Testis (tissue), 2 donors: ENCODE measurements at regions not wholly inside any gene's neighbourhood (a gene's known extent, or its start where the extent isn't known, plus 50 kb on each side); places are given as distances from the start of the nearest gene placed in this dataset.

Experiments
- DNase-seq: peaks from one replicate; pipeline ENCODE4 v3.0.0-alpha.2; 2019
- H3K27ac ChIP-seq, 2 donors: fragments of 200-600 bp; sonication (generic); one replicate each; pipeline ENCODE4 v1.5.1; 2019
- H3K27me3 ChIP-seq: fragments of 200-600 bp; sonication (generic); one replicate; pipeline ENCODE4 v1.5.1; 2019
- H3K36me3 ChIP-seq: fragments of 200-600 bp; sonication (generic); one replicate; pipeline ENCODE4 v1.5.1; 2017; ENCODE audit warnings: low read depth; ENCODE audit errors: missing control alignments
- H3K4me1 ChIP-seq: fragments of 200-600 bp; sonication (generic); one replicate; pipeline ENCODE4 v1.5.1; 2019
- H3K4me3 ChIP-seq, 2 donors: fragments of 200-600 bp; sonication (generic); one replicate each; pipeline ENCODE4 v1.5.1; 2017 to 2019
- H3K9me3 ChIP-seq: fragments of 200-600 bp; sonication (generic); one replicate; pipeline ENCODE4 v1.5.1; 2017
- POLR2A ChIP-seq: fragments of 450-650 bp; IDR thresholded peaks from one replicate; pipeline ENCODE4 v1.6.1; 2017; ENCODE audit warnings: antibody characterized with exemption, mild to moderate bottlenecking, moderate library complexity
- WGBS, 2 donors: methylation state at CpG; one replicate each; pipeline ENCODE4 v1.1.5; 2018; 5-methylcytosine and 5-hydroxymethylcytosine counted together
- intact Hi-C: fragments of 100-400 bp; cut with DNase I; formaldehyde crosslinking; loops from one replicate; pipeline ENCODE4 v1.15.1; 2023; ENCODE audit warnings: low total_unique reads
- TF ChIP-seq, protein P1 (sequence below), 3 experiments: fragments of 450-650 bp in 2 of 3; fragments of 200-600 bp in 1 of 3; sonication (generic) in 1 of 3; IDR thresholded peaks; one replicate each; pipeline ENCODE4 v1.5.1; 2016 to 2019; ENCODE audit warnings: antibody characterized with exemption in 3 of 3, mild to moderate bottlenecking in 2 of 3, moderate library complexity in 1 of 3

DNA sequence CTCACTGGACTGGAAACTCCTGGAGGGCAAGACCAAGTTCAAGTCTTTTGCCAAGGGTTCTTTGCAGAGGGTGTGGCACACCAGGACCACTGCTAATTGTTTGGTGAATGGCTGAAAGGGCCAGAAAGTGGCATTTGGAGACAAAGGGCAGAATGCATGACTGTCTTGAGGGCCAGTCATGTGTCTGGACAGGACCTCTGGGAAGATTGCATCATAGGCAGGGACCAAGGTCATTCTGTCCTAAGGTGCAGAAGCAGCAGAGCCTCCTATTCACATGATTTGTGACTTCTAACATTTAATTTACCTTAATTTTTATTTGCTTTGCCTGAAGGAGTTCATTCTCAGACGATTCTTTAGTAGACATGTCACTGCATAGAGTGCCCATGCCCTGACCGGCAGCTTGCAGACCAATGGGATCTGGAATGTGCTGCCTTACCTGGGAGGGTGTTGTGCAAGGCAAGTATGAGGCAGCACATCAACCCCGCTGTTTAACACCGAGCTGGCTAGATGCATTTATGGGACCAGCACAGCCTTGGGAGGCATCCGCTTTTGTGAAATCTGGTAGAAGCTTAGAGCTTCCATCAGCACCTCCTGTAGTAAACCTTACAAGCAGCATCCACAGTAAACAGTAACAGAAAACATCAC lies 62.3 kb upstream of the MAF start:
- 96% methylated on average over 4 to 5 of the region's 5 CpGs for WGBS, 2 donors

DNA sequence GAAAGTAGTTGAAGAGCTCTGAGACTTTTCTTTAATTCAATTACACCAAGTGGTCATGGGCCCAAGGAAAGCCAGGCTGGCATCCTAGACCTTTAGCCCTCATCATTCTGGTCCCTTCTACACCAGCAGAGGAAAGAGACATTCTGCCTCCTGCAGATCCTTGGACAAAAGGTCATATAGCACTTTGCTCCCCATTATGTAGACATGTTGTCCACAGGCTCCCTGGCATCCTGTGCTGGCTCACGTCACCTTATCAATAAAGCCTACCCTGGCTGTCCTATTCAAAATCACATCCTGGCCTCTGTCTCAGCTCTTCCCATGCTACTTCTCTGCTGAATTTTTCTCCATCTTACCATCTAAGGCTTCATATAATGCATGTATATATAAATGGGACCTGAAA lies 61.6 kb upstream of the MAF start:
- Histone ChIP-seq H3K36me3 (no peaks in the 10 kb centered on the region), H3K4me3 (no peak overlapping the region), H3K27ac (no peak overlapping the region), H3K9me3 (no peaks in the 10 kb centered on the region), H3K4me1 (no peaks in the 10 kb centered on the region), H3K27me3 (no peaks in the 10 kb centered on the region)
- intact Hi-C loops = no loop called here
- no peak for TF ChIP-seq POLR2A
- TF ChIP-seq, protein P1, sequence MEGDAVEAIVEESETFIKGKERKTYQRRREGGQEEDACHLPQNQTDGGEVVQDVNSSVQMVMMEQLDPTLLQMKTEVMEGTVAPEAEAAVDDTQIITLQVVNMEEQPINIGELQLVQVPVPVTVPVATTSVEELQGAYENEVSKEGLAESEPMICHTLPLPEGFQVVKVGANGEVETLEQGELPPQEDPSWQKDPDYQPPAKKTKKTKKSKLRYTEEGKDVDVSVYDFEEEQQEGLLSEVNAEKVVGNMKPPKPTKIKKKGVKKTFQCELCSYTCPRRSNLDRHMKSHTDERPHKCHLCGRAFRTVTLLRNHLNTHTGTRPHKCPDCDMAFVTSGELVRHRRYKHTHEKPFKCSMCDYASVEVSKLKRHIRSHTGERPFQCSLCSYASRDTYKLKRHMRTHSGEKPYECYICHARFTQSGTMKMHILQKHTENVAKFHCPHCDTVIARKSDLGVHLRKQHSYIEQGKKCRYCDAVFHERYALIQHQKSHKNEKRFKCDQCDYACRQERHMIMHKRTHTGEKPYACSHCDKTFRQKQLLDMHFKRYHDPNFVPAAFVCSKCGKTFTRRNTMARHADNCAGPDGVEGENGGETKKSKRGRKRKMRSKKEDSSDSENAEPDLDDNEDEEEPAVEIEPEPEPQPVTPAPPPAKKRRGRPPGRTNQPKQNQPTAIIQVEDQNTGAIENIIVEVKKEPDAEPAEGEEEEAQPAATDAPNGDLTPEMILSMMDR (IDR thresholded peaks at IDR 0.05) = no peak
- WGBS, 2 donors = 84 to 89% methylated on average over 1 of the region's 1 CpG
- DNase-seq = no peak

More for the DNA sequence above, 62.3 kb upstream of the MAF start:
- no peaks in the 10 kb centered on the region for H3K4me1 ChIP-seq
- no peak for DNase-seq
- no peaks in the 10 kb centered on the region for H3K9me3 ChIP-seq
- intact Hi-C loops = no loop called here
- H3K27me3 ChIP-seq = no peaks in the 10 kb centered on the region
- H3K36me3 ChIP-seq = no peaks in the 10 kb centered on the region
- TF ChIP-seq, protein P1 (IDR thresholded peaks at IDR 0.05) = no peak
- TF ChIP-seq POLR2A = no peak
- H3K4me3 ChIP-seq = no peak overlapping the region
- H3K27ac ChIP-seq = no peak overlapping the region

DNA sequence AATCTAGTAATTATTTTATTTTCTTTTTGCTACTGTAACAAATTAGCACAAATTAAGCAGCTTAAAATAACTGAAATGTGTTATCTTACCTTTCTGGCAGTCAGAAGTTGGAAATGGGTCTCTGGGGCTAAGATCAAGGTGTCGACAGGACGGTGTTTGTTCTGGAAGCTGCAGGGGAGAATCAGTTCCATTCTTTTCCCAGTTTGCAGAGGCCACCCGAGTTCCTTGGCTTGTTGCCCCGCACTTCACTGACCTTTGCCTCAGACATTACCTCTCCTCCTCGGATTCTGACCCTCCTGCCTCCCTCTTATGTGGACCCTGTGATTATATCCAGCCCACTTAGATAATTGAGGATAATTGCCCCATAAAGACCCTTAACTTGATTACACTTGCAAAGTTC lies 61.0 kb upstream of the MAF start:
- Histone ChIP-seq H3K27me3 (no peaks in the 10 kb centered on the region), H3K9me3 (no peaks in the 10 kb centered on the region), H3K4me3 (no peak overlapping the region), H3K36me3 (no peaks in the 10 kb centered on the region), H3K27ac (no peak overlapping the region), H3K4me1 (no peaks in the 10 kb centered on the region)
- TF ChIP-seq, protein P1 (IDR thresholded peaks at IDR 0.05) = no peak
- no peak for TF ChIP-seq POLR2A
- intact Hi-C loops = no loop called here
- WGBS, 2 donors = 68 to 84% methylated on average over 5 of the region's 5 CpGs
- no peak for DNase-seq

DNA sequence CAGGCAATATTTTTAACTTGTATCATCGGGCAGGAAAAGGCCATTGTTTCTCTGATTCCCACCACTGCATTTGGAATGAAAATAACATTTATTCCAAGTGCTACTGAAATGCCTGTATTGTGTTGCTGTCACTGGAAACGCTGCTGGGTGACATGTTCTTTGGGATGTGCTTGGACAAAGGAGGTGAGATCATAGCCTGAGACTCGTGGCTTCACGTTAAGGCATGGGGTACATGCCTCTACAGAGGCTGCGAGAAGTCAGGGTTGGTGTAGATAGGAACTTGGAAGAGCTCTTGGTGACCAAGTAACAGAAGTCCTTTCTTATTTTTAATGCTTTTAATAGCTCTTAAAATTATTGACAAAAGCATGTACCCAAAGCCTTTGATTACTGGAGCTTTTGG lies 58.8 kb upstream of the MAF start:
- no peak for TF ChIP-seq POLR2A
- TF ChIP-seq, protein P1 (IDR thresholded peaks at IDR 0.05) = no peak

More for the DNA sequence above, 58.8 kb upstream of the MAF start:
- H3K27me3 ChIP-seq = no peaks in the 10 kb centered on the region
- H3K27ac ChIP-seq = no peak overlapping the region
- WGBS, 2 donors = 84 to 90% methylated on average over 5 of the region's 5 CpGs
- H3K9me3 ChIP-seq = no peaks in the 10 kb centered on the region
- no peaks in the 10 kb centered on the region for H3K4me1 ChIP-seq
- no peak for DNase-seq
- no peaks in the 10 kb centered on the region for H3K36me3 ChIP-seq
- intact Hi-C loops = no loop called here
- H3K4me3 ChIP-seq = no peak overlapping the region
